ENCODE measurements at regions not wholly inside any gene's neighbourhood (a gene's known extent, or its start where the extent isn't known, plus 50 kb on each side); places are given as distances from the start of the nearest gene placed in this dataset.

- no peak for TF ChIP-seq ZNF70 (CRISPR knock-in tag; IDR thresholded peaks at IDR 0.05)
- no peak for TF ChIP-seq PPARA (CRISPR knock-in tag; IDR thresholded peaks at IDR 0.05; ENCODE audit: borderline replicate concordance)
- no peak for TF ChIP-seq CSDC2 (CRISPR knock-in tag; IDR thresholded peaks at IDR 0.05)
- TF ChIP-seq ZFP30 (CRISPR knock-in tag; IDR thresholded peaks at IDR 0.05), result no peak
- no peak for TF ChIP-seq ZC3H10 (CRISPR knock-in tag; IDR thresholded peaks at IDR 0.05)
These were observed 89.3 kb upstream of the CCDC80 start (continued) for GRCh38 chr3:112730210-112730609.

GRCh38 chr3:112721231-112721630 lies 80.3 kb upstream of the CCDC80 start:
- TF ChIP-seq, protein P1, sequence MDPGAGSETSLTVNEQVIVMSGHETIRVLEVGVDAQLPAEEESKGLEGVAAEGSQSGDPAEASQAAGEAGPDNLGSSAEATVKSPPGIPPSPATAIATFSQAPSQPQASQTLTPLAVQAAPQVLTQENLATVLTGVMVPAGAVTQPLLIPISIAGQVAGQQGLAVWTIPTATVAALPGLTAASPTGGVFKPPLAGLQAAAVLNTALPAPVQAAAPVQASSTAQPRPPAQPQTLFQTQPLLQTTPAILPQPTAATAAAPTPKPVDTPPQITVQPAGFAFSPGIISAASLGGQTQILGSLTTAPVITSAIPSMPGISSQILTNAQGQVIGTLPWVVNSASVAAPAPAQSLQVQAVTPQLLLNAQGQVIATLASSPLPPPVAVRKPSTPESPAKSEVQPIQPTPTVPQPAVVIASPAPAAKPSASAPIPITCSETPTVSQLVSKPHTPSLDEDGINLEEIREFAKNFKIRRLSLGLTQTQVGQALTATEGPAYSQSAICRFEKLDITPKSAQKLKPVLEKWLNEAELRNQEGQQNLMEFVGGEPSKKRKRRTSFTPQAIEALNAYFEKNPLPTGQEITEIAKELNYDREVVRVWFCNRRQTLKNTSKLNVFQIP (CRISPR knock-in tag; IDR thresholded peaks at IDR 0.05; ENCODE audit: borderline replicate concordance, low read depth), result no peak
- TF ChIP-seq GLIS3 (CRISPR knock-in tag; IDR thresholded peaks at IDR 0.05) (no peak), CSRNP3 (CRISPR knock-in tag; IDR thresholded peaks at IDR 0.05) (no peak), PPARA (CRISPR knock-in tag; IDR thresholded peaks at IDR 0.05; ENCODE audit: borderline replicate concordance) (no peak), ZFP30 (CRISPR knock-in tag; IDR thresholded peaks at IDR 0.05) (no peak), ESRRG (CRISPR knock-in tag; IDR thresholded peaks at IDR 0.05) (no peak), ZFP3 (CRISPR knock-in tag; IDR thresholded peaks at IDR 0.05) (no peak)
- no peak for ATAC-seq

DNA sequence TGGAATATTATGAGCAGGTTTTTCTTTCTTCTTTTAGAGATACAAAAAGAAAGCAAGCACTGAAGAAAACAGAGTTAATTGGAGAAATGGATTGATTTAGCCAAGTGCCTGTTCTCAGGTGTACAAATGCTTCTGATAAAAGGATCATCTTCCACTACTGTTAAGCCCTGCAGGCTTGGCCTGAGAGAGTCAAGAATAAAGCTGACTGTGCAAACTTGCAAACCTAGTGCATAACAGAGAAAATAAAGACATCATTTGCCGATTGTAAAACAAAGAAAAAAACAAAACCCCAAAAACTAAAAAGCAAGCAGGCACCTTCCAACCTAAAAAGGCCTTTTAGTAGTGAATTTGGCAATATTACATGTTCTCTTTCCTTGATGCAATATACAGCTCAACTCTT lies 78.0 kb upstream of the CCDC80 start:
- no peak for ATAC-seq
- TF ChIP-seq, protein P2, sequence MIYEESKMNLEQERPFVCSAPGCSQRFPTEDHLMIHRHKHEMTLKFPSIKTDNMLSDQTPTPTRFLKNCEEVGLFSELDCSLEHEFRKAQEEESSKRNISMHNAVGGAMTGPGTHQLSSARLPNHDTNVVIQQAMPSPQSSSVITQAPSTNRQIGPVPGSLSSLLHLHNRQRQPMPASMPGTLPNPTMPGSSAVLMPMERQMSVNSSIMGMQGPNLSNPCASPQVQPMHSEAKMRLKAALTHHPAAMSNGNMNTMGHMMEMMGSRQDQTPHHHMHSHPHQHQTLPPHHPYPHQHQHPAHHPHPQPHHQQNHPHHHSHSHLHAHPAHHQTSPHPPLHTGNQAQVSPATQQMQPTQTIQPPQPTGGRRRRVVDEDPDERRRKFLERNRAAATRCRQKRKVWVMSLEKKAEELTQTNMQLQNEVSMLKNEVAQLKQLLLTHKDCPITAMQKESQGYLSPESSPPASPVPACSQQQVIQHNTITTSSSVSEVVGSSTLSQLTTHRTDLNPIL (CRISPR knock-in tag; IDR thresholded peaks at IDR 0.05; ENCODE audit: low read depth), result no peak
- TF ChIP-seq TCF4 (CRISPR knock-in tag; IDR thresholded peaks at IDR 0.05; ENCODE audit: borderline replicate concordance) (no peak), ZC3H10 (CRISPR knock-in tag; IDR thresholded peaks at IDR 0.05) (no peak), ESRRG (CRISPR knock-in tag; IDR thresholded peaks at IDR 0.05) (no peak), ISL1 (CRISPR knock-in tag; IDR thresholded peaks at IDR 0.05) (no peak), PPARA (CRISPR knock-in tag; IDR thresholded peaks at IDR 0.05; ENCODE audit: borderline replicate concordance) (no peak), ZFP30 (CRISPR knock-in tag; IDR thresholded peaks at IDR 0.05) (no peak)
- TF ChIP-seq, protein P3, sequence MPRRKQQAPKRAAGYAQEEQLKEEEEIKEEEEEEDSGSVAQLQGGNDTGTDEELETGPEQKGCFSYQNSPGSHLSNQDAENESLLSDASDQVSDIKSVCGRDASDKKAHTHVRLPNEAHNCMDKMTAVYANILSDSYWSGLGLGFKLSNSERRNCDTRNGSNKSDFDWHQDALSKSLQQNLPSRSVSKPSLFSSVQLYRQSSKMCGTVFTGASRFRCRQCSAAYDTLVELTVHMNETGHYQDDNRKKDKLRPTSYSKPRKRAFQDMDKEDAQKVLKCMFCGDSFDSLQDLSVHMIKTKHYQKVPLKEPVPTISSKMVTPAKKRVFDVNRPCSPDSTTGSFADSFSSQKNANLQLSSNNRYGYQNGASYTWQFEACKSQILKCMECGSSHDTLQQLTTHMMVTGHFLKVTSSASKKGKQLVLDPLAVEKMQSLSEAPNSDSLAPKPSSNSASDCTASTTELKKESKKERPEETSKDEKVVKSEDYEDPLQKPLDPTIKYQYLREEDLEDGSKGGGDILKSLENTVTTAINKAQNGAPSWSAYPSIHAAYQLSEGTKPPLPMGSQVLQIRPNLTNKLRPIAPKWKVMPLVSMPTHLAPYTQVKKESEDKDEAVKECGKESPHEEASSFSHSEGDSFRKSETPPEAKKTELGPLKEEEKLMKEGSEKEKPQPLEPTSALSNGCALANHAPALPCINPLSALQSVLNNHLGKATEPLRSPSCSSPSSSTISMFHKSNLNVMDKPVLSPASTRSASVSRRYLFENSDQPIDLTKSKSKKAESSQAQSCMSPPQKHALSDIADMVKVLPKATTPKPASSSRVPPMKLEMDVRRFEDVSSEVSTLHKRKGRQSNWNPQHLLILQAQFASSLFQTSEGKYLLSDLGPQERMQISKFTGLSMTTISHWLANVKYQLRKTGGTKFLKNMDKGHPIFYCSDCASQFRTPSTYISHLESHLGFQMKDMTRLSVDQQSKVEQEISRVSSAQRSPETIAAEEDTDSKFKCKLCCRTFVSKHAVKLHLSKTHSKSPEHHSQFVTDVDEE (CRISPR knock-in tag; IDR thresholded peaks at IDR 0.05), result no peak
- TF ChIP-seq, protein P1 (CRISPR knock-in tag; IDR thresholded peaks at IDR 0.05; ENCODE audit: borderline replicate concordance, low read depth), result no peak

DNA sequence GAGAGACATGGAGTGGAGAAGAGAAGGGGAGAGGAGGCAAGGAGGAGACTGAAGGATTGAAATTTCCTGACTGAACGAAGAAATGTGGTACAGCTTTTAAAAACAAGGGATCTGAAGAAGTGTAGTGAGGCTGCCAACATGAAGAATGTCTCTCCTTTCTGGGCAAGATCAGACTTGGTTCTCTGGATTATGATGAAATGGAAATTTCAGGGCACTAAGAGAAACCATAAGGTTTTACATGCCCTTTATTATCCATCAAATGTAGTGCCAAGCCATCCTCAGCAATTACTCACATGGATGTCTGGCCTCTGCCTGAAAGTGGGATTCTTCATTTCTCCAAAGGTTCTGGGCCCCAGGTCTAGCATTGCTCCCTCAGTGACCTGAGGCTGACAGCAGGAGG lies 77.6 kb upstream of the CCDC80 start:
- no peak for ATAC-seq
- TF ChIP-seq ZNF8 (CRISPR knock-in tag; IDR thresholded peaks at IDR 0.05), result no peak
- no peak for TF ChIP-seq ESRRG (CRISPR knock-in tag; IDR thresholded peaks at IDR 0.05)

DNA sequence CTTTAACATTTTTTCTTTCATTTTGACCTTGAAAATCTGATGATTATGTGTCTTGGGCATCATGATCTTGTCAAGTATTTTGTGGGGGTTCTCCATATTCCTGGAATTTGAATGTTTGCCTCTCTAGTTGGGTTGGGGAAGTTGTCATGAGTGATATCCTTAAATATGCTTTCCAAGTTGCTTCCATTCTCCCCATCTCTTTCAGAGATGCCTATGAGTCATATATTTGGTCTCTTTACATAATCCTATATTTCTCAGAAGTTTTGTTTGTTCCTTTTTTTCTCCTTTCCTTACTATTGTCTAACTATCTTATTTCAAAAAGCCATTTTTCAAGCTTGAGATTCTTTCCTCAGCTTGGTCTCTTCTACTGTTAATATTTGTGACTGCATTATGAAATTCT lies 69.0 kb upstream of the CCDC80 start:
- no peak for TF ChIP-seq ZNF565 (CRISPR knock-in tag; conservative IDR thresholded peaks at IDR 0.05; ENCODE audit: low read depth)
- no peak for TF ChIP-seq CSDC2 (CRISPR knock-in tag; IDR thresholded peaks at IDR 0.05)
- no peak for TF ChIP-seq PPARA (CRISPR knock-in tag; IDR thresholded peaks at IDR 0.05; ENCODE audit: borderline replicate concordance)
- TF ChIP-seq ESRRG (CRISPR knock-in tag; IDR thresholded peaks at IDR 0.05), result no peak
- ATAC-seq, result no peak
